ENCODE measurements at regions not wholly inside any gene's neighbourhood (a gene's known extent, or its start where the extent isn't known, plus 50 kb on each side); places are given as distances from the start of the nearest gene placed in this dataset.
"Not testable (repeated sequence)": the region's sequence is repeated elsewhere in the genome, so short reads cannot be mapped to it uniquely, and the experiment has no call there.

DNA sequence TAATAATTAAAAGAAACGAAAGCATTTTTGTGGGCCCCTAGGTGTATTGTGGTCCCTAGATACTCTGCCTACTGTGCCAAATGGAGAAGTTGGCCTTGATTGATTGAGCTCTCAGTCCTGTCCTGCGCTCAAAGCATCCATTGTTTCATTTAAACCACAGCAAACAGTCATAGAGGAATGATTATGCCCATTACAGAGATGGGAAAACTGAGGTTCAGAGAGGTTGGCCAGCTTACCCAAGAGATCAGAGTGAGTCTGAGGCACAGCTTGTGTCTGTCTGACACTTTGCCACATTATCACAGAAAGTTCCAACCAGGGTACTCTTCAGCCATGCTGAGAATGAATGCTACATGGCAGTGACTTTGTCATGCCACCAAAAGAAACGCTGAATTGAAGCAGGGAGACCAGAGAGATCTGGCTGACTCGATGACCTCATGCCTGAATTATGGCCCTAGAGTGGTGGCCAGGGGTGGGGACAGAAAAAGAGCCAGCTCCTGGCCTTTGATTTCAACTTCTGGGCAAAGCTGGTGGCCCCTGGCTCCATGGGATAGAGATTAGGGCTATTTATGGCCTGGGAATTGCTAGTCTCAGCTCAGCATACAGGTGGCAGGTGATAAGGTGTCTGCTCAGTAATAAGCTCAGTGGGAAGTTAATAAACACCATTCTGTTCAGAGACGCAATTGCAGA is 180.5 kb downstream of the MIAT start:
- Histone ChIP-seq H3K27me3 (ENCODE audit: control insufficient read depth in 3 of 3, insufficient read depth in 3 of 3, low read length in 3 of 3) (no peaks in the 10 kb centered on the region), H3K9me3 (ENCODE audit: control insufficient read depth in 2 of 2, insufficient read depth in 1 of 2, low read depth in 1 of 2, low read length in 1 of 2) (no peaks in the 10 kb centered on the region), H3K27ac (ENCODE audit: low read depth in 1 of 3, low read length in 2 of 3) (peak overlapping the region in 1 of 3 donors; percentile 75), H3K36me3 (ENCODE audit: control insufficient read depth in 3 of 3, insufficient read depth in 2 of 3, low read depth in 1 of 3, low read length in 3 of 3) (no peaks in the 10 kb centered on the region), H3K4me1 (ENCODE audit: control insufficient read depth in 3 of 3, insufficient read depth in 2 of 3, low read depth in 1 of 3, low read length in 2 of 3) (peaks cover 0 to 20% (median 2%) of the 10 kb centered on the region in 3 donors), H3K4me3 (ENCODE audit: low read depth in 1 of 3, low read length in 3 of 3) (no peak overlapping the region)
- WGBS, 3 donors = 34 to 51% (median 42%) methylated on average over 5 of the region's 5 CpGs
- FAIRE-seq = no peak
- peak; percentile 74 to 89 for DNase-seq

DNA sequence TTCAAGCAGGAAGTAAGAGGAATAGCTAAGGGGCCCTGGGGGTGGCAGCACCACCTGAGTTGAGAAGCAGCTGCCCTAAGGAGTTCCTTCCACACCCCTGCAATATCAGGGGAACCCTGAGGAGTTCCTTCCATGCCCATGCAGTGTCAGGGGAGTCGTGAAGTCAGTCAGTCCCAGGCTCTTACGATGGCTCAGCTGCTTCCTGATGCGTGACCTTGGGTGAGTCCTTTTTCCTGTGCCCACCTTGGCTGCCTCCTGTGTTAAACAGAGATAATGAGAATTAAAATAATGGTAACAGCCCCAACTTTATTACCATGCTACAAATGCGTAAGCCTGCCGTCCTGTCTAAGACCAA is 181.1 kb downstream of the MIAT start:
- no peak for FAIRE-seq
- 18 to 55% (median 27%) methylated on average over 5 of the region's 5 CpGs for WGBS, 3 donors
- no peaks in the 10 kb centered on the region for H3K9me3 ChIP-seq (ENCODE audit: control insufficient read depth in 2 of 2, insufficient read depth in 1 of 2, low read depth in 1 of 2, low read length in 1 of 2)

DNA sequence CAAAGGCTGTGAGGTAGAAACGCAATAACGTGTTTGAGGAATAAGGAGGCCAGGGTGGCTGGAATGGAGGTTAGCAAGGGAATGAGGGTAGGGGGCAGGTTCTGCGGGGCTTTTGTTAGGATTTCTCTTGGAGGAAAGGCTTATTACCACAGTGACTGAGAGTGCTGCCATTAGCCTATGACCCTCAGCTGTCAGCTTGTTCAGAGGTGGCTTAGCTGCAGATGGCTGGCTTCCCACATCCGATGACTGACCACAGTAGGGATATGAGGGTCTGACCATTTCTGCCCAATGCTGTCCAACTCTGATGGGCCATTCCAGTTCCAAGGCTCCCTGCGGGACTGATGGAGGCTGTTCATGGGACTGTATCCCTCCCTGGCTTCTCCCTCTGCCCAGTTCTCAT is 181.8 kb downstream of the MIAT start:
- H3K4me3 ChIP-seq (ENCODE audit: low read depth in 1 of 3, low read length in 3 of 3) = no peak overlapping the region
- DNase-seq = no peak
- H3K4me1 ChIP-seq (ENCODE audit: control insufficient read depth in 3 of 3, insufficient read depth in 2 of 3, low read depth in 1 of 3, low read length in 2 of 3) = peaks cover 0 to 20% (median 2%) of the 10 kb centered on the region in 3 donors
- no peak for FAIRE-seq
- H3K27ac ChIP-seq (ENCODE audit: low read depth in 1 of 3, low read length in 2 of 3) = no peak overlapping the region
- H3K9me3 ChIP-seq (ENCODE audit: control insufficient read depth in 2 of 2, insufficient read depth in 1 of 2, low read depth in 1 of 2, low read length in 1 of 2) = no peaks in the 10 kb centered on the region
- no peaks in the 10 kb centered on the region for H3K36me3 ChIP-seq (ENCODE audit: control insufficient read depth in 3 of 3, insufficient read depth in 2 of 3, low read depth in 1 of 3, low read length in 3 of 3)
- H3K27me3 ChIP-seq (ENCODE audit: control insufficient read depth in 3 of 3, insufficient read depth in 3 of 3, low read length in 3 of 3) = no peaks in the 10 kb centered on the region
- WGBS, 3 donors = 88 to 91% (median 89%) methylated on average over 5 of the region's 5 CpGs

More for the DNA sequence above, 181.1 kb downstream of the MIAT start:
- no peak overlapping the region for H3K4me3 ChIP-seq (ENCODE audit: low read depth in 1 of 3, low read length in 3 of 3)
- H3K27ac ChIP-seq (ENCODE audit: low read depth in 1 of 3, low read length in 2 of 3) = peak overlapping the region in 1 of 3 donors; percentile 75
- no peaks in the 10 kb centered on the region for H3K27me3 ChIP-seq (ENCODE audit: control insufficient read depth in 3 of 3, insufficient read depth in 3 of 3, low read length in 3 of 3)
- H3K36me3 ChIP-seq (ENCODE audit: control insufficient read depth in 3 of 3, insufficient read depth in 2 of 3, low read depth in 1 of 3, low read length in 3 of 3) = no peaks in the 10 kb centered on the region
- H3K4me1 ChIP-seq (ENCODE audit: control insufficient read depth in 3 of 3, insufficient read depth in 2 of 3, low read depth in 1 of 3, low read length in 2 of 3) = peaks cover 0 to 20% (median 2%) of the 10 kb centered on the region in 3 donors
- no peak for DNase-seq

DNA sequence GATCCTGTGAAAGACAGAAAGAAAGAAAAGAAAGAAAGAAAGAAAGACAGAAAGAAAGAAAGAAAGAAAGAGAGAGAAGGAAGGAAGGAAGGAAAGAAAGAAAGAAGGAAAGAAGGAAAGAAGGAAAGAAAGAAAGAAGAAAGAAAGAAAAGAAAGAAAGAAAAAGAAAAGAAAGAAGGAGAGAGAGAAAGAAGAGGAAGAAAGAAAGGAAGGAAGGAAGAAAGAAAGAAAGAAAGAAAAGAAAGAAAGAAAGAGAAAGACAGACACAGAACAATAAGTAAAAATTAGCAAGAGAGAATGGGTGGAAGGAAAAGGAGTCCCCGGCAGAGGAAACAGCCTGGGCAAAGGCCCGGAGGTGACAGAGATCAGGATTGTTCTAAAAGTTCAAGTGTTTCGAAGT is 183.4 kb downstream of the MIAT start:
- FAIRE-seq; H3K36me3 ChIP-seq (ENCODE audit: control insufficient read depth in 3 of 3, insufficient read depth in 2 of 3, low read depth in 1 of 3, low read length in 3 of 3); DNase-seq; H3K9me3 ChIP-seq (ENCODE audit: control insufficient read depth in 2 of 2, insufficient read depth in 1 of 2, low read depth in 1 of 2, low read length in 1 of 2); H3K27me3 ChIP-seq (ENCODE audit: control insufficient read depth in 3 of 3, insufficient read depth in 3 of 3, low read length in 3 of 3); H3K27ac ChIP-seq (ENCODE audit: low read depth in 1 of 3, low read length in 2 of 3); H3K4me3 ChIP-seq (ENCODE audit: low read depth in 1 of 3, low read length in 3 of 3): not testable (repeated sequence)
- WGBS, 3 donors = 86 to 93% (median 87%) methylated on average over 3 of the region's 3 CpGs
- peaks cover 0 to 20% (median 2%) of the 10 kb centered on the region in 3 donors for H3K4me1 ChIP-seq (ENCODE audit: control insufficient read depth in 3 of 3, insufficient read depth in 2 of 3, low read depth in 1 of 3, low read length in 2 of 3)

DNA sequence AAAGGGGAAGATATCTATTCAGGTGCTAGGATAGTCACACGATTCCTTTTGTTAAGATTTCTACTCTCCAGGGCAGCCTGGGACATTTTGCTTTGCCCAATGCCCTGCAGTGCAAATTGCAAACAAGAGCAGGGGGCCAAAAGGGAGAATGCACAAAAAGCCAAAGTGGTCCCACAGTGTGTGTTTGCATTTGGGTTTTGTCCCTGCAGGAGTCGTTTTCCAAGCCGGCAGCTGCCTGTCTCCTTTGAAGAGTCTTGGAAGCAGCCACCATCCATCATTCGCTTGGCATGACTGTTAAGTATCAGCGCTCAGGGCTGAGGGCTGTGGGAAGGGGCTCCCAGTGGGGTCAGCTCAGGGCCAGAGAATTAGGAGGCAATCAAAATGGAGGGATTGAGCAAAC is 184.7 kb downstream of the MIAT start:
- no peaks in the 10 kb centered on the region for H3K36me3 ChIP-seq (ENCODE audit: control insufficient read depth in 3 of 3, insufficient read depth in 2 of 3, low read depth in 1 of 3, low read length in 3 of 3)
- H3K4me3 ChIP-seq (ENCODE audit: low read depth in 1 of 3, low read length in 3 of 3) = no peak overlapping the region
- no peak overlapping the region for H3K27ac ChIP-seq (ENCODE audit: low read depth in 1 of 3, low read length in 2 of 3)
- FAIRE-seq (no peak), DNase-seq (no peak)
- no peaks in the 10 kb centered on the region for H3K9me3 ChIP-seq (ENCODE audit: control insufficient read depth in 2 of 2, insufficient read depth in 1 of 2, low read depth in 1 of 2, low read length in 1 of 2)
- H3K4me1 ChIP-seq (ENCODE audit: control insufficient read depth in 3 of 3, insufficient read depth in 2 of 3, low read depth in 1 of 3, low read length in 2 of 3) = peaks cover 0 to 14% (median 2%) of the 10 kb centered on the region in 3 donors
- no peaks in the 10 kb centered on the region for H3K27me3 ChIP-seq (ENCODE audit: control insufficient read depth in 3 of 3, insufficient read depth in 3 of 3, low read length in 3 of 3)
- 77 to 85% (median 78%) methylated on average over 5 of the region's 5 CpGs for WGBS, 3 donors

DNA sequence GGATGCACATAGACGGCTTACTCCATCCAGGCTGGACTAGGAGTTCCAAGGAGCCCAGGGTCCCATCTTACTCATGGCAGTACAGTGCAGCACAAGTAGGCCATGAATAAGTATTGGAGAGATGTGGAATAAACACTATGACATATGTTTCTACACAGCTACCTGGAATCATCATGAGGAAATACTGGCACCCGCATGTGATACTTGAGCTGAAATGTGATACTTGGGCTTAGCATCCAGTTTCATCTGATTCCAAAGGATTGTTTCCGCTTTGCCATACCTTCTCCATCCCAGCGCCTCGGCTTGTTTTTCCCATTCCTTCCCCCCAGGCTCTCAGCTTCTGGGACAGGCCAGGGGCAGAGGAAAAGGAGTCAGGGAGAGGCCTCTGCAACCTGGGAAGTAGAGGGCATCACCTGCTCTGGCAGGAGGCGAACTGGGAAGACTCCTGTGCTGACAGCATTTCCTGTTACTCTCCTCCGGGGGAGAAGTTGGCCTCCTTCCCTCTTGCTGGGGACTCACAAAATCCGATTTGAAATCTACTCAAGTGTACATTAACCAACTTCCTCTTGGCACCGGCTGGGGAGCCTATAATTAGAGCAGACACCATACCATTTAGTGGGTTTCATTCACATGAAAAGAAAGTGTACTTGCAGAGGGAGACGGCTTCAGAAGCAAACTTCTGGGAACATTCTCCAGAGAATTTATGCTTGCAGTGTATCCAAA is 187.8 kb downstream of the MIAT start:
- no peaks in the 10 kb centered on the region for H3K4me1 ChIP-seq (ENCODE audit: control insufficient read depth in 3 of 3, insufficient read depth in 2 of 3, low read depth in 1 of 3, low read length in 2 of 3)
- WGBS, 3 donors = 36 to 40% (median 38%) methylated on average over 10 of the region's 10 CpGs
- H3K4me3 ChIP-seq (ENCODE audit: low read depth in 1 of 3, low read length in 3 of 3) = no peak overlapping the region
- H3K27ac ChIP-seq (ENCODE audit: low read depth in 1 of 3, low read length in 2 of 3) = no peak overlapping the region
- H3K36me3 ChIP-seq (ENCODE audit: control insufficient read depth in 3 of 3, insufficient read depth in 2 of 3, low read depth in 1 of 3, low read length in 3 of 3) = no peaks in the 10 kb centered on the region
- no peak for DNase-seq
- no peak for FAIRE-seq
- no peaks in the 10 kb centered on the region for H3K9me3 ChIP-seq (ENCODE audit: control insufficient read depth in 2 of 2, insufficient read depth in 1 of 2, low read depth in 1 of 2, low read length in 1 of 2)
- no peaks in the 10 kb centered on the region for H3K27me3 ChIP-seq (ENCODE audit: control insufficient read depth in 3 of 3, insufficient read depth in 3 of 3, low read length in 3 of 3)

DNA sequence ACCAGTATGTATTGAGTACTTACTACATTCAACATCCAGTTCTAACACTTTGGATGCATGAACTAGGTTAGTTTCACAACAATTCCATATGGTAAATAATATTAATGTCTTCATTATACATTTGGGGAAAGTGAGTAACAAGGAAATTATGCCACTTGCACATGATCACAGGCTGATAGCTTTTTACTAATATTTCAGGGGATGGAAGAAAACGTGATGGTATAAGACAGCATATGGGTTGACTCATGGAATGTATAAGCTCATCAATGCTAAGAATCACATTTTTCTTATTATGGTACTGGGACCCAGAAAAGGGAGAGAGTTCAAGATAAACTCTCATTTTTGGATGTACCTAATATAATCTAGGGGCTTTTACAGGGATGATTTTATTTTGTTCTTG is 188.7 kb downstream of the MIAT start:
- no peaks in the 10 kb centered on the region for H3K4me1 ChIP-seq (ENCODE audit: control insufficient read depth in 3 of 3, insufficient read depth in 2 of 3, low read depth in 1 of 3, low read length in 2 of 3)
- no peaks in the 10 kb centered on the region for H3K9me3 ChIP-seq (ENCODE audit: control insufficient read depth in 2 of 2, insufficient read depth in 1 of 2, low read depth in 1 of 2, low read length in 1 of 2)
- H3K36me3 ChIP-seq (ENCODE audit: control insufficient read depth in 3 of 3, insufficient read depth in 2 of 3, low read depth in 1 of 3, low read length in 3 of 3) = no peaks in the 10 kb centered on the region
- no peak for FAIRE-seq
- 58 to 78% (median 71%) methylated on average over 1 of the region's 1 CpG for whole genome bisulfite sequencing, 3 donors
- no peaks in the 10 kb centered on the region for H3K27me3 ChIP-seq (ENCODE audit: control insufficient read depth in 3 of 3, insufficient read depth in 3 of 3, low read length in 3 of 3)
- DNase-seq = no peak
- no peak overlapping the region for H3K4me3 ChIP-seq (ENCODE audit: low read depth in 1 of 3, low read length in 3 of 3)
- no peak overlapping the region for H3K27ac ChIP-seq (ENCODE audit: low read depth in 1 of 3, low read length in 2 of 3)

DNA sequence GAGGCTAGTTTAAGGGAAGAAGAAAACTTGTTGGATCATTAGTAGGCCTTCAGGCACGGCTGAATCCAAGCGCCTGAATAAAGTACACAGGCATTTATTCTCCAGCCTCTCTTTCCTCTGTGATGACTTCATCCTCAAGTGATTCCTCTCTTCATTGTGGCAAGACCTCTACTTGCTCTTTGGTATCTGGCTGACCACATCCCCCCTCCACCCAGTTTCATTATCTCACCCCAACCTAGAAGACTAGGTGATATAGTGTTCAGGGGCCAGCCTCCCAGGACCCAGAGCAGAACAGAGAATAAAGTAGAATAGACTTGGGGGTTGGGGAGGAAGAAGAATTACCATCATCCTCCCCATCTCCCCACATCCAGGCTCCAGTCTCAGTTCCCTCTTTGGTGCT is 189.3 kb downstream of the MIAT start:
- DNase-seq (no peak), FAIRE-seq (no peak)
- 64 to 77% (median 67%) methylated on average over 2 of the region's 2 CpGs for WGBS, 3 donors
- no peaks in the 10 kb centered on the region for H3K27me3 ChIP-seq (ENCODE audit: control insufficient read depth in 3 of 3, insufficient read depth in 3 of 3, low read length in 3 of 3)
- no peaks in the 10 kb centered on the region for H3K9me3 ChIP-seq (ENCODE audit: control insufficient read depth in 2 of 2, insufficient read depth in 1 of 2, low read depth in 1 of 2, low read length in 1 of 2)
- no peaks in the 10 kb centered on the region for H3K36me3 ChIP-seq (ENCODE audit: control insufficient read depth in 3 of 3, insufficient read depth in 2 of 3, low read depth in 1 of 3, low read length in 3 of 3)
- no peak overlapping the region for H3K4me3 ChIP-seq (ENCODE audit: low read depth in 1 of 3, low read length in 3 of 3)
- no peaks in the 10 kb centered on the region for H3K4me1 ChIP-seq (ENCODE audit: control insufficient read depth in 3 of 3, insufficient read depth in 2 of 3, low read depth in 1 of 3, low read length in 2 of 3)
- H3K27ac ChIP-seq (ENCODE audit: low read depth in 1 of 3, low read length in 2 of 3) = no peak overlapping the region
